SK-N-SH (cell line): ENCODE measurements at regions not wholly inside any gene's neighbourhood (a gene's known extent, or its start where the extent isn't known, plus 50 kb on each side); places are given as distances from the start of the nearest gene placed in this dataset.

Source experiments
- CTCF ChIA-PET: fragments of 300-600, 350-600 bp; formaldehyde crosslinking; extraction: SDS; loops from one replicate; lab custom pipeline; 2021; lab: Yijun Ruan, JAX
- POLR2A ChIA-PET: fragments of 350-600 bp; sonication (Branson Sonifier 250); formaldehyde crosslinking; extraction: SDS; loops from one replicate; lab custom pipeline; 2020; ENCODE audit warnings: antibody characterized with exemption, inconsistent platforms; lab: Yijun Ruan, JAX
- DNase-seq: peaks from one replicate; pipeline ENCODE4 v3.0.0; 2012
- H2AFZ ChIP-seq: fragments of 200-600 bp; sonication (generic); 2 replicates; pipeline ENCODE4 v1.8.1; 2016; ENCODE audit warnings: antibody characterized with exemption, mild to moderate bottlenecking, low read depth
- H3F3A ChIP-seq: fragments of 200-600 bp; sonication (generic); replicated peaks from 2 replicates; pipeline ENCODE3; 2016; ENCODE audit warnings: antibody characterized with exemption, mild to moderate bottlenecking; ENCODE audit not compliant: insufficient read depth
- H3K27ac ChIP-seq, 2 experiments: fragments of 200-500 bp in 1 of 2; fragments of 200-600 bp in 1 of 2; sonication (Bioruptor generic) in 1 of 2; sonication (generic), shearing (Covaris generic) in 1 of 2; 2 replicates each; pipeline versions ENCODE4 v1.5.1 to v1.6.1; 2014 to 2016; ENCODE audit warnings: low read depth in 2 of 2, inconsistent platforms in 1 of 2, low read length in 1 of 2, mild to moderate bottlenecking in 1 of 2, mixed read lengths in 1 of 2
- H3K27me3 ChIP-seq: fragments of 200-600 bp; sonication (generic), shearing (Covaris generic); 2 replicates; pipeline ENCODE4 v1.6.1; 2016; ENCODE audit warnings: mixed run types; ENCODE audit not compliant: insufficient read depth
- H3K36me3 ChIP-seq, 2 experiments: fragments of 200-500 bp in 1 of 2; fragments of 200-600 bp in 1 of 2; sonication (Bioruptor generic) in 1 of 2; sonication (generic) in 1 of 2; replicated peaks in 1 of 2; 2 replicates each; pipeline versions ENCODE3 to v1.5.1; 2014 to 2016; ENCODE audit warnings: low read length in 1 of 2, mild to moderate bottlenecking in 1 of 2; ENCODE audit not compliant: insufficient read depth in 2 of 2, control insufficient read depth in 1 of 2
- H3K4me1 ChIP-seq, 2 experiments: fragments of 200-500 bp in 1 of 2; fragments of 200-600 bp in 1 of 2; sonication (Bioruptor generic) in 1 of 2; sonication (generic), shearing (Covaris generic) in 1 of 2; 2 replicates each; pipeline versions ENCODE4 v1.5.1 to v1.6.1; 2014 to 2016; ENCODE audit warnings: low read depth in 1 of 2, low read length in 1 of 2, mixed run types in 1 of 2; ENCODE audit not compliant: insufficient read depth in 2 of 2, control insufficient read depth in 1 of 2
- H3K4me2 ChIP-seq: fragments of 200-600 bp; sonication (generic), shearing (Covaris generic); 2 replicates; pipeline ENCODE4 v1.6.1; 2017; ENCODE audit warnings: mixed run types
- H3K4me3 ChIP-seq, 2 experiments: fragments of 200-500 bp in 1 of 2; fragments of 200-600 bp in 1 of 2; sonication (Bioruptor generic) in 1 of 2; sonication (generic), shearing (Covaris generic) in 1 of 2; 2 replicates each; pipeline versions ENCODE4 v1.5.1 to v1.8.1; 2014 to 2016; ENCODE audit warnings: low read depth in 2 of 2, inconsistent platforms in 1 of 2, low read length in 1 of 2, mild to moderate bottlenecking in 1 of 2, mixed read lengths in 1 of 2, moderate library complexity in 1 of 2
- H3K79me2 ChIP-seq: fragments of 200-600 bp; sonication (generic); 2 replicates; pipeline ENCODE4 v1.8.1; 2017; ENCODE audit warnings: mild to moderate bottlenecking; ENCODE audit not compliant: insufficient read depth
- H3K9ac ChIP-seq: fragments of 200-600 bp; sonication (generic); 2 replicates; pipeline ENCODE4 v1.6.1; 2017; ENCODE audit warnings: mixed run types
- H3K9me2 ChIP-seq: fragments of 200-600 bp; sonication (generic); 2 replicates; pipeline ENCODE4 v1.6.1; 2017; ENCODE audit warnings: mixed run types
- H3K9me3 ChIP-seq: fragments of 200-600 bp; sonication (generic); 2 replicates; pipeline ENCODE4 v1.6.1; 2017; ENCODE audit warnings: mixed run types, mild to moderate bottlenecking, moderate library complexity
- H4K20me1 ChIP-seq: fragments of 200-600 bp; sonication (generic); 2 replicates; pipeline ENCODE4 v1.6.1; 2017; ENCODE audit warnings: mild to moderate bottlenecking, mixed run types; ENCODE audit not compliant: insufficient read depth
- CHD2 ChIP-seq: fragments of 150-350 bp; IDR thresholded peaks from 2 replicates; pipeline ENCODE4 v1.6.1; 2018; ENCODE audit warnings: low read length; ENCODE audit not compliant: partially characterized antibody
- CTCF ChIP-seq: fragments of 200-600 bp; sonication (generic); IDR thresholded peaks from 2 replicates; pipeline ENCODE4 v1.6.1; 2017; ENCODE audit warnings: antibody characterized with exemption, mild to moderate bottlenecking, moderate library complexity
- ELF1 ChIP-seq: IDR thresholded peaks from 2 replicates; pipeline ENCODE4 v1.4.0; 2012
- EP300 ChIP-seq, 2 experiments: IDR thresholded peaks; 2 replicates each; pipeline versions ENCODE4 v1.4.0 to v1.6.1; 2012; ENCODE audit warnings: borderline replicate concordance in 1 of 2, low read depth in 1 of 2, low read length in 1 of 2
- EZH2phosphoT487 ChIP-seq: fragments of 200-600 bp; sonication (generic); IDR thresholded peaks from 2 replicates; pipeline ENCODE4 v1.6.1; 2017; ENCODE audit warnings: low read depth, mixed run types, mild to moderate bottlenecking, antibody characterized with exemption, moderate library complexity, borderline replicate concordance
- FOXJ3 ChIP-seq: sonication (generic); formaldehyde crosslinking; IDR thresholded peaks from 2 replicates; pipeline ENCODE4 v1.5.1; 2020; ENCODE audit warnings: mild to moderate bottlenecking, missing genetic modification reagents
- GABPA ChIP-seq: IDR thresholded peaks from 2 replicates; pipeline ENCODE4 v1.4.0; 2012; ENCODE audit warnings: low read depth, mild to moderate bottlenecking
- GATA2 ChIP-seq: sonication (generic); formaldehyde crosslinking; IDR thresholded peaks from 2 replicates; pipeline ENCODE4 v1.5.0; 2020; ENCODE audit warnings: mild to moderate bottlenecking, missing genetic modification reagents
- MXI1 ChIP-seq: IDR thresholded peaks from 2 replicates; pipeline ENCODE4 v1.6.1; 2012; ENCODE audit warnings: mild to moderate bottlenecking, low read depth, low read length, improper control_type of control experiment
- NFIC ChIP-seq: IDR thresholded peaks from 2 replicates; pipeline ENCODE4 v1.4.0; 2012; ENCODE audit warnings: borderline replicate concordance
- NRF1 ChIP-seq: IDR thresholded peaks from 2 replicates; pipeline ENCODE4 v1.6.1; 2012; ENCODE audit warnings: low read depth, mild to moderate bottlenecking, low read length
- POLR2AphosphoS5 ChIP-seq: IDR thresholded peaks from 2 replicates; pipeline ENCODE4 v1.6.1; 2012; ENCODE audit warnings: low read depth, low read length
- REST ChIP-seq: IDR thresholded peaks from 2 replicates; pipeline ENCODE4 v1.6.1; 2012; ENCODE audit warnings: mild to moderate bottlenecking, low read depth, low read length, moderate library complexity
- SIN3A ChIP-seq: IDR thresholded peaks from 2 replicates; pipeline ENCODE4 v1.6.1; 2012; ENCODE audit warnings: low read depth, mild to moderate bottlenecking, low read length, moderate library complexity, borderline replicate concordance
- SMC3 ChIP-seq: IDR thresholded peaks from 2 replicates; pipeline ENCODE4 v1.6.1; 2012; ENCODE audit warnings: low read depth, low read length, improper control_type of control experiment
- USF1 ChIP-seq: IDR thresholded peaks from 2 replicates; pipeline ENCODE4 v1.4.0; 2012; ENCODE audit warnings: low read depth, borderline replicate concordance
- USF2 ChIP-seq: fragments of 150-350 bp; IDR thresholded peaks from 2 replicates; pipeline ENCODE4 v1.6.1; 2017; ENCODE audit warnings: antibody characterized with exemption, low read length, low read depth, borderline replicate concordance
- YY1 ChIP-seq: IDR thresholded peaks from 2 replicates; pipeline ENCODE4 v1.4.0; 2012; ENCODE audit warnings: low read depth, mild to moderate bottlenecking
- WGBS: methylation state at CpG from one replicate; pipeline ENCODE4 v1.1.6; 2017; ENCODE audit warnings: low lambda C conversion rate; 5-methylcytosine and 5-hydroxymethylcytosine counted together
- TF ChIP-seq, protein P1 (sequence below): IDR thresholded peaks from 2 replicates; pipeline ENCODE4 v1.4.0; 2012; ENCODE audit warnings: low read depth, borderline replicate concordance

DNA sequence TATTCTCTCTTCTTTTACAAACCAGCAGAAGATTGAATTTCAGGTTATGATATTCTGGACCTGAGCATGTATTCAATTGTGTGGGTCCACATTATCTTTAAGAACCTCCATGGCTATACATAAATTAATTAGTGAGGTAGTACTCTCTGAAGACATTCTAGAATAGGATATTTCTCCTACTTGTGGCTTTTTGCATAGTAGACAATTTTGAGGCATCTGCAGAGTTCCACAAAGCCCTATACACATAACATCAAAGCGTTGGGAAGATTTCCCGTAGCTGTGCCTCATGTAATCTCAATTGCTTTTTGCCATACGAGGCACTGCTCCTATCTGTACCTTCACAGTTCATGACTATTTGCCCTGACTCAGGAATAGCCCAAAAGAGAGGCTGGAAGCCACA, 395.4 kb upstream of the RGS17 start:
- no peak for DNase-seq
- H3K27me3 ChIP-seq = no peaks in the 10 kb centered on the region
- no peak overlapping the region for H3K27ac ChIP-seq
- POLR2A ChIA-PET = no interaction called here
- no peak overlapping the region for H3K9ac ChIP-seq
- no peaks in the 10 kb centered on the region for H3K79me2 ChIP-seq
- 32% methylated on average over 3 of the region's 3 CpGs for WGBS
- no peaks in the 10 kb centered on the region for H3K9me2 ChIP-seq
- no peaks in the 10 kb centered on the region for H3K36me3 ChIP-seq
- no peak overlapping the region for H2AFZ ChIP-seq
- H4K20me1 ChIP-seq = no peaks in the 10 kb centered on the region
- H3F3A ChIP-seq = no peaks in the 10 kb centered on the region
- TF ChIP-seq FOXJ3 (CRISPR knock-in tag) (no peak), NFIC (no peak), USF2 (no peak), EZH2phosphoT487 (no peak), CTCF (no peak), SIN3A (no peak), MXI1 (no peak), POLR2AphosphoS5 (no peak), SMC3 (no peak), GABPA (no peak), EP300 (IDR thresholded peaks at IDR 0.05; ENCODE audit: borderline replicate concordance in 1 of 2, low read depth in 1 of 2, low read length in 1 of 2) (no peak), NRF1 (no peak), USF1 (no peak), CHD2 (no peak), YY1 (no peak), ELF1 (no peak), REST (no peak), GATA2 (CRISPR knock-in tag) (no peak)
- TF ChIP-seq, protein P1, sequence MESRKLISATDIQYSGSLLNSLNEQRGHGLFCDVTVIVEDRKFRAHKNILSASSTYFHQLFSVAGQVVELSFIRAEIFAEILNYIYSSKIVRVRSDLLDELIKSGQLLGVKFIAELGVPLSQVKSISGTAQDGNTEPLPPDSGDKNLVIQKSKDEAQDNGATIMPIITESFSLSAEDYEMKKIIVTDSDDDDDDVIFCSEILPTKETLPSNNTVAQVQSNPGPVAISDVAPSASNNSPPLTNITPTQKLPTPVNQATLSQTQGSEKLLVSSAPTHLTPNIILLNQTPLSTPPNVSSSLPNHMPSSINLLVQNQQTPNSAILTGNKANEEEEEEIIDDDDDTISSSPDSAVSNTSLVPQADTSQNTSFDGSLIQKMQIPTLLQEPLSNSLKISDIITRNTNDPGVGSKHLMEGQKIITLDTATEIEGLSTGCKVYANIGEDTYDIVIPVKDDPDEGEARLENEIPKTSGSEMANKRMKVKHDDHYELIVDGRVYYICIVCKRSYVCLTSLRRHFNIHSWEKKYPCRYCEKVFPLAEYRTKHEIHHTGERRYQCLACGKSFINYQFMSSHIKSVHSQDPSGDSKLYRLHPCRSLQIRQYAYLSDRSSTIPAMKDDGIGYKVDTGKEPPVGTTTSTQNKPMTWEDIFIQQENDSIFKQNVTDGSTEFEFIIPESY = no peak
- TF ChIP-seq, all 33 proteins: peak for 0
- no peaks in the 10 kb centered on the region for H3K4me1 ChIP-seq
- H3K9me3 ChIP-seq = no peaks in the 10 kb centered on the region
- CTCF ChIA-PET = interaction anchor here (1.0 to 1.6 kb wide), 2 partner anchors 9 to 15 kb away, joined by 3 read pairs; no protein-coding TSS in a partner anchor
- no peak overlapping the region for H3K4me3 ChIP-seq
- no peak overlapping the region for H3K4me2 ChIP-seq
